SU-DHL-6 (cell line): ENCODE measurements at regions not wholly inside any gene's neighbourhood (a gene's known extent, or its start where the extent isn't known, plus 50 kb on each side); places are given as distances from the start of the nearest gene placed in this dataset.

Experiments used
- CTCF ChIP-seq: fragments of 200-600 bp; sonication (generic); IDR thresholded peaks from one replicate; pipeline ENCODE4 v1.5.1; 2017; ENCODE audit warnings: antibody characterized with exemption, mild to moderate bottlenecking, low read length, moderate library complexity; ENCODE audit not compliant: insufficient read depth, poor library complexity, severe bottlenecking
- EZH2phosphoT487 ChIP-seq: fragments of 200-600 bp; sonication (generic), shearing (Covaris generic); conservative IDR thresholded peaks from 2 replicates; pipeline ENCODE4 v1.6.1; 2018; ENCODE audit warnings: mild to moderate bottlenecking, antibody characterized with exemption, low read length, moderate library complexity, mixed read lengths

GRCh38 chr22:27128461-27129085 lies 471.2 kb downstream of the MIAT start:
- TF ChIP-seq CTCF (no peak), EZH2phosphoT487 (no peak)
